ENCODE measurements at regions not wholly inside any gene's neighbourhood (a gene's known extent, or its start where the extent isn't known, plus 50 kb on each side); places are given as distances from the start of the nearest gene placed in this dataset.

DNA sequence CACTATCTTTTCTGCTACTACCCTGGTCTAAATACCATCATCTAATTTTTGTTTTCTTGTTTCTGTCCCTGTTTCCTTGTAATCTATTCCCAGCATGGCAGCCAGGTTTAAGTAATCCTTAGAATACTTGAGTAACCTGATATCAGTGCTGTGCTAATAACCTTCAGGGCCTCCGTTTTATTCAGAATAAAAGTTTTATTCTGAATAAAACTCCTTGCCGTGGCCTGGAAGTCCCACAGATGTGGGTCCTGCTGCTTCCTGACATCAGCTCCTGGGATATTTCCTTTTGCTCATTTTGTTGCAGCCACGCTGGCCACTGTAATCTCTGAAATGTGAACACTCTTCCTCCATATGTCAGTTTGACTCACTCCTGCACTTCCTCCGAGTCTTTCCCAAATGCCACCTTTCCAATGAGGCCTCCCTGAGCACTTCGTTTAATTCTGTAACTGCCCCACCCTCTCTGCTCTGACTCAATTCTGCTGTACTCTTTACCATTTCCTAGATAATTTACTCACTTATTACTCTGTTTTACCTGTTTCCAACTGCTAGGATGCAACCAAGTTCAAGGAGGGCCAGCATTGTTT is 114.0 kb upstream of the FOXA2 start:
- no peak for TF ChIP-seq EZH2 (IDR thresholded peaks at IDR 0.05; ENCODE audit: borderline replicate concordance, insufficient read depth, low read depth, low read length, poor library complexity, severe bottlenecking)
- TF ChIP-seq, protein P1, sequence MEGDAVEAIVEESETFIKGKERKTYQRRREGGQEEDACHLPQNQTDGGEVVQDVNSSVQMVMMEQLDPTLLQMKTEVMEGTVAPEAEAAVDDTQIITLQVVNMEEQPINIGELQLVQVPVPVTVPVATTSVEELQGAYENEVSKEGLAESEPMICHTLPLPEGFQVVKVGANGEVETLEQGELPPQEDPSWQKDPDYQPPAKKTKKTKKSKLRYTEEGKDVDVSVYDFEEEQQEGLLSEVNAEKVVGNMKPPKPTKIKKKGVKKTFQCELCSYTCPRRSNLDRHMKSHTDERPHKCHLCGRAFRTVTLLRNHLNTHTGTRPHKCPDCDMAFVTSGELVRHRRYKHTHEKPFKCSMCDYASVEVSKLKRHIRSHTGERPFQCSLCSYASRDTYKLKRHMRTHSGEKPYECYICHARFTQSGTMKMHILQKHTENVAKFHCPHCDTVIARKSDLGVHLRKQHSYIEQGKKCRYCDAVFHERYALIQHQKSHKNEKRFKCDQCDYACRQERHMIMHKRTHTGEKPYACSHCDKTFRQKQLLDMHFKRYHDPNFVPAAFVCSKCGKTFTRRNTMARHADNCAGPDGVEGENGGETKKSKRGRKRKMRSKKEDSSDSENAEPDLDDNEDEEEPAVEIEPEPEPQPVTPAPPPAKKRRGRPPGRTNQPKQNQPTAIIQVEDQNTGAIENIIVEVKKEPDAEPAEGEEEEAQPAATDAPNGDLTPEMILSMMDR (IDR thresholded peaks at IDR 0.05), result no peak
